Mesothelial cell of epicardium (in vitro differentiated cells): ENCODE measurements at regions not wholly inside any gene's neighbourhood (a gene's known extent, or its start where the extent isn't known, plus 50 kb on each side); places are given as distances from the start of the nearest gene placed in this dataset.

ENCODE experiments used
- DNase-seq, 2 experiments: peaks; one replicate each; pipeline ENCODE4 v3.0.0; 2021; ENCODE audit warnings: low spot score in 2 of 2; ENCODE audit not compliant: unreplicated experiment in 2 of 2
- H3K27ac Mint-ChIP-seq: 2 replicates; pipeline ENCODE4 v1.8.0; 2021; ENCODE audit warnings: mixed read lengths
- H3K27me3 Mint-ChIP-seq: 2 replicates; pipeline ENCODE4 v1.8.0; 2021; ENCODE audit warnings: low read depth, mixed read lengths
- H3K36me3 Mint-ChIP-seq: 2 replicates; pipeline ENCODE4 v1.8.0; 2021; ENCODE audit warnings: mixed read lengths
- H3K4me1 Mint-ChIP-seq: 2 replicates; pipeline ENCODE4 v1.8.0; 2021; ENCODE audit warnings: mixed read lengths
- H3K4me3 Mint-ChIP-seq: 2 replicates; pipeline ENCODE4 v1.8.0; 2021; ENCODE audit warnings: mild to moderate bottlenecking, moderate library complexity, mixed read lengths
- H3K9me3 Mint-ChIP-seq: 2 replicates; pipeline ENCODE4 v1.8.0; 2021; ENCODE audit warnings: mixed read lengths
- TF ChIP-seq, protein P1 (sequence below): fragments of 200-600 bp; sonication (generic); IDR thresholded peaks from one replicate; pipeline ENCODE4 v1.5.0; 2021; ENCODE audit warnings: antibody characterized with exemption; ENCODE audit not compliant: unreplicated experiment

GRCh38 chr1:241417258-241417657 lies 60.3 kb upstream of the RGS7 start:
- H3K27me3 Mint-ChIP-seq: peaks cover 13% of the 10 kb centered on the region
- no peaks in the 10 kb centered on the region for H3K36me3 Mint-ChIP-seq
- peaks cover 8% of the 10 kb centered on the region for H3K4me1 Mint-ChIP-seq
- no peaks in the 10 kb centered on the region for H3K9me3 Mint-ChIP-seq
- no peak overlapping the region for H3K27ac Mint-ChIP-seq
- DNase-seq: no peak
- H3K4me3 Mint-ChIP-seq: no peak overlapping the region
- TF ChIP-seq, protein P1, sequence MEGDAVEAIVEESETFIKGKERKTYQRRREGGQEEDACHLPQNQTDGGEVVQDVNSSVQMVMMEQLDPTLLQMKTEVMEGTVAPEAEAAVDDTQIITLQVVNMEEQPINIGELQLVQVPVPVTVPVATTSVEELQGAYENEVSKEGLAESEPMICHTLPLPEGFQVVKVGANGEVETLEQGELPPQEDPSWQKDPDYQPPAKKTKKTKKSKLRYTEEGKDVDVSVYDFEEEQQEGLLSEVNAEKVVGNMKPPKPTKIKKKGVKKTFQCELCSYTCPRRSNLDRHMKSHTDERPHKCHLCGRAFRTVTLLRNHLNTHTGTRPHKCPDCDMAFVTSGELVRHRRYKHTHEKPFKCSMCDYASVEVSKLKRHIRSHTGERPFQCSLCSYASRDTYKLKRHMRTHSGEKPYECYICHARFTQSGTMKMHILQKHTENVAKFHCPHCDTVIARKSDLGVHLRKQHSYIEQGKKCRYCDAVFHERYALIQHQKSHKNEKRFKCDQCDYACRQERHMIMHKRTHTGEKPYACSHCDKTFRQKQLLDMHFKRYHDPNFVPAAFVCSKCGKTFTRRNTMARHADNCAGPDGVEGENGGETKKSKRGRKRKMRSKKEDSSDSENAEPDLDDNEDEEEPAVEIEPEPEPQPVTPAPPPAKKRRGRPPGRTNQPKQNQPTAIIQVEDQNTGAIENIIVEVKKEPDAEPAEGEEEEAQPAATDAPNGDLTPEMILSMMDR: no peak

GRCh38 chr1:241413974-241414373 lies 57.0 kb upstream of the RGS7 start:
- Mint-ChIP-seq H3K9me3 (no peaks in the 10 kb centered on the region), H3K36me3 (no peaks in the 10 kb centered on the region), H3K27ac (no peak overlapping the region), H3K4me3 (no peak overlapping the region), H3K4me1 (peaks cover 5% of the 10 kb centered on the region), H3K27me3 (no peaks in the 10 kb centered on the region)
- no peak for DNase-seq
- TF ChIP-seq, protein P1: no peak

DNA sequence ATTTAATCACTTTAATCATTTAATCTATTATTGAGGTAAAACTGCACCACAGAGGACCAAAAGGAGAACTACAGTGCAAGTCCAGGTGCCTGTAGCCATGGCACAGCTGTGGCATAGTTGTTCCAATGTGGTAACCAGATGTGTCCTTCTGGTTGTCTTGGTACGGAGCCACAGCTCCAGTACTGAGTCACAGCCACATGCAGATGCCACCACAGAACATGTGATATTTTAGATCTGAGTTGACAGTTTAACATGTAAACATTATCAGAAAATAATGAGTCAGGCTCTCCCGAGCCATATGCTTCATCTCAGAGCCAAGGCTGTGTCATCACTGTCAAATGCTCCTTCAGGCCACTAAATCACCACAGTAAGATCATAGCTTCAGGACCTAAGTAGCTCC lies 56.4 kb upstream of the RGS7 start:
- H3K36me3 Mint-ChIP-seq: no peaks in the 10 kb centered on the region
- TF ChIP-seq, protein P1: no peak
- peaks cover 5% of the 10 kb centered on the region for H3K4me1 Mint-ChIP-seq
- no peaks in the 10 kb centered on the region for H3K9me3 Mint-ChIP-seq
- no peak overlapping the region for H3K4me3 Mint-ChIP-seq
- no peak for DNase-seq
- H3K27me3 Mint-ChIP-seq: no peaks in the 10 kb centered on the region
- no peak overlapping the region for H3K27ac Mint-ChIP-seq

DNA sequence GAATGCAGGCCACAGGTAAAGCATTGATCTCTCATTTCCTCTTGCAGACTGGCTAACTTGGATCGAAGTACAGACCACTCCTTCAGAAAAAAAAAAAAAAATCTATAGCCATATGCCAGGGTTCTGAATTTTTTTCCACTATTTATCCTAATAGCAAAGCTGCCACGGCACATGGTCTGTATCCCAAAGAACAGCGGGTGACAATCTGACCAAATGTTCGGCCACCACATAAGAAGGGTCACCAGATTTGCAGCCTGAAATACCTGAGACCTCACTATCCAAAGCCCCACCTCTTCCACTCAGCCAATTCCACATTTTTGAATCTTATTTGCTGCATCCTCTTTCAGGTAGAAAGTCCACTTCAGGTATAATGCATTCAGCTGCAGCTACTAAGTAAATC lies 55.6 kb upstream of the RGS7 start:
- H3K4me1 Mint-ChIP-seq: peaks cover 5% of the 10 kb centered on the region
- no peaks in the 10 kb centered on the region for H3K9me3 Mint-ChIP-seq
- H3K4me3 Mint-ChIP-seq: no peak overlapping the region
- no peak overlapping the region for H3K27ac Mint-ChIP-seq
- TF ChIP-seq, protein P1: no peak
- H3K36me3 Mint-ChIP-seq: no peaks in the 10 kb centered on the region
- DNase-seq: no peak
- no peaks in the 10 kb centered on the region for H3K27me3 Mint-ChIP-seq

DNA sequence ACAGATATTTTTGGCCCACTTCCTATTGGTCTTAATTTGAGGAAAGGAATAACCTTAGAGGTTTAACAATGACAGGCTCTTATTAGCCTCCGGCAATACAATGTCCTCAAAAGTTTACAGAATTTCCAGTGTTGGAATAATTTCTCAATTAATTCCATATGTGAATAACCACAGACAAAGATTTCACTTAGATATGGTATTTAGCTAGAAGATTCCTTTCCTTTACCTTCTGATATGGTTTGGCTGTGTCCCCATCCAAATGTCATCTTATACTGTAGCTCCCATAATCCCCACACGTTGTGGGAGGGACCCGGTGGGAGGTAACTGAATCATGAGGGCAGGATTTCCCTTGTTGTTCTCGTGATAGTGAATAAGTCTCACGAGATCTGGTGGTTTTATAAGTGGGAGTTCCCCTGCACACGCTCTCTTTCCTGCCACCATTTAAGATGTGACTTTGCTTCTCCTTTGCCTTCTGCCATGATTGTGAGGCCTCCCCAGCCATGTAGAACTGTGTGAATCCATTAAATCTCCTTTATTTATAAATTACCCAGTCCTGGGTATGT lies 54.9 kb upstream of the RGS7 start:
- H3K27me3 Mint-ChIP-seq: no peaks in the 10 kb centered on the region
- H3K9me3 Mint-ChIP-seq: no peaks in the 10 kb centered on the region
- H3K27ac Mint-ChIP-seq: no peak overlapping the region
- H3K4me1 Mint-ChIP-seq: peaks cover 5% of the 10 kb centered on the region
- H3K36me3 Mint-ChIP-seq: no peaks in the 10 kb centered on the region
- TF ChIP-seq, protein P1: no peak
- DNase-seq: no peak
- H3K4me3 Mint-ChIP-seq: no peak overlapping the region
